OCI-LY3 (cell line): ENCODE measurements at regions not wholly inside any gene's neighbourhood (a gene's known extent, or its start where the extent isn't known, plus 50 kb on each side); places are given as distances from the start of the nearest gene placed in this dataset.

Experiments used
- CTCF ChIP-seq: fragments of 200-600, 300-600 bp; sonication (generic); IDR thresholded peaks from 2 replicates; pipeline ENCODE4 v1.5.1; 2014; ENCODE audit warnings: antibody characterized with exemption, low read length, low read depth
- EZH2phosphoT487 ChIP-seq: fragments of 200-600 bp; shearing (Covaris generic); IDR thresholded peaks from 2 replicates; pipeline ENCODE4 v1.6.1; 2018; ENCODE audit warnings: antibody characterized with exemption, mixed run types, low read depth

DNA sequence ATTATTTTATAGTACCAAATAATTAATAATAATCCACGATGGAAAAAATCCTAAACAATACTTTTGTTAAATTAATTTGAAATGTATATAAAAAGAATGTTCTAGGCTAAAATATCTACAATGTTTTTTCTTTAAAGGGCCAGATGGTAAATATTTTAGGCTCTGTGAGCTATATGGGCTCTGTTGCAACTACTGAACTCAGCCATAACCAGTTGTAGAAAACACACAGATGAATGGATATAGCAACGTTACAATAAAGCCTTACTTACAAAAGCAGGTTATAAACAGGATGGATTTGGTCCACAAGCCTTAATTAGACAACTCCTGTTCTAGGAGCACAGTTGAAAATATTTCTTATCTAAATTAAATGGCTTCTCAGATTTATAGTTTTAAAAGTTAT is 245.2 kb downstream of the KCNC2 start:
- TF ChIP-seq CTCF (no peak), EZH2phosphoT487 (no peak)
